T-helper 1 cell (primary cell): ENCODE measurements at regions not wholly inside any gene's neighbourhood (a gene's known extent, or its start where the extent isn't known, plus 50 kb on each side); places are given as distances from the start of the nearest gene placed in this dataset.

Experiments used
- DNase-seq, 5 donors: peaks; one replicate each; pipeline ENCODE4 v3.0.0-alpha.2; 2012 to 2020

- no peak for DNase-seq
Measured at GRCh38 chr3:135753506-135753905, 212.0 kb upstream of the PPP2R3A start.

- no peak for DNase-seq
Measured at GRCh38 chr3:135755330-135756105, 210.0 kb upstream of the PPP2R3A start.

GRCh38 chr3:135756106-135756668 is 209.3 kb upstream of the PPP2R3A start:
- no peak for DNase-seq

- no peak for DNase-seq
Measured at GRCh38 chr3:135757421-135757820, 208.1 kb upstream of the PPP2R3A start.

- DNase-seq = no peak
Measured at GRCh38 chr3:135758961-135759360, 206.6 kb upstream of the PPP2R3A start.

GRCh38 chr3:135759651-135760050 is 205.9 kb upstream of the PPP2R3A start:
- DNase-seq = no peak

GRCh38 chr3:135760581-135760980 is 204.9 kb upstream of the PPP2R3A start:
- DNase-seq = no peak

- DNase-seq = no peak
Measured at GRCh38 chr3:135762188-135762856, 203.2 kb upstream of the PPP2R3A start.

- DNase-seq = no peak
Measured at GRCh38 chr3:135766115-135766514, 199.4 kb upstream of the PPP2R3A start.

GRCh38 chr3:135771760-135772159 is 193.8 kb upstream of the PPP2R3A start:
- DNase-seq = no peak

- DNase-seq = no peak
Measured at GRCh38 chr3:135779024-135779423, 186.5 kb upstream of the PPP2R3A start.

- DNase-seq = no peak
Measured at GRCh38 chr3:135779590-135780235, 185.8 kb upstream of the PPP2R3A start.

- DNase-seq = no peak
Measured at GRCh38 chr3:135781026-135781815, 184.3 kb upstream of the PPP2R3A start.

GRCh38 chr3:135784557-135784956 is 181.0 kb upstream of the PPP2R3A start:
- no peak for DNase-seq

GRCh38 chr3:135788146-135788545 is 177.4 kb upstream of the PPP2R3A start:
- DNase-seq = no peak

GRCh38 chr3:135788978-135789377 is 176.6 kb upstream of the PPP2R3A start:
- no peak for DNase-seq

GRCh38 chr3:135792174-135792573 is 173.4 kb upstream of the PPP2R3A start:
- DNase-seq = no peak

- DNase-seq = no peak
Measured at GRCh38 chr3:135792858-135793475, 172.6 kb upstream of the PPP2R3A start.

GRCh38 chr3:135800071-135800549 is 165.4 kb upstream of the PPP2R3A start:
- DNase-seq = no peak

- no peak for DNase-seq
Measured at GRCh38 chr3:135801018-135801417, 164.5 kb upstream of the PPP2R3A start.

GRCh38 chr3:135802171-135802570 is 163.4 kb upstream of the PPP2R3A start:
- no peak for DNase-seq
